H1 (cell line): ENCODE measurements at regions not wholly inside any gene's neighbourhood (a gene's known extent, or its start where the extent isn't known, plus 50 kb on each side); places are given as distances from the start of the nearest gene placed in this dataset.

Experiments
- CBX8 ChIP-seq: fragments of 300-800, 300-1000 bp; sonication (generic); IDR thresholded peaks from 2 replicates; pipeline ENCODE4 v1.7.1; 2016; ENCODE audit warnings: low read depth, low read length, borderline replicate concordance
- CTBP2 ChIP-seq: IDR thresholded peaks from 2 replicates; pipeline ENCODE4 v1.7.0; 2011; ENCODE audit warnings: borderline replicate concordance, mild to moderate bottlenecking, moderate library complexity, mixed read lengths, low read length; ENCODE audit not compliant: insufficient read depth, insufficient read length
- EP300 ChIP-seq, 2 experiments: IDR thresholded peaks; 1 replicate in 1 of 2; 2 replicates in 1 of 2; pipeline ENCODE4 v1.6.1; 2011 to 2012; ENCODE audit warnings: low read depth in 2 of 2, low read length in 2 of 2, mild to moderate bottlenecking in 2 of 2, borderline replicate concordance in 1 of 2, inconsistent platforms in 1 of 2, moderate library complexity in 1 of 2
- POLR2AphosphoS5 ChIP-seq: IDR thresholded peaks from 2 replicates; pipeline ENCODE4 v1.6.1; 2011; ENCODE audit warnings: low read depth, low read length
- POU5F1 ChIP-seq: IDR thresholded peaks from 2 replicates; pipeline ENCODE4 v1.6.1; 2011; ENCODE audit warnings: low read depth, mild to moderate bottlenecking, low read length, moderate library complexity
- SP1 ChIP-seq: IDR thresholded peaks from 2 replicates; pipeline ENCODE4 v1.6.1; 2011; ENCODE audit warnings: low read depth, low read length
- SRF ChIP-seq: IDR thresholded peaks from 2 replicates; pipeline ENCODE4 v1.6.1; 2011; ENCODE audit warnings: mild to moderate bottlenecking, low read depth, low read length, moderate library complexity
- TCF12 ChIP-seq: IDR thresholded peaks from 2 replicates; pipeline ENCODE4 v1.6.1; 2011; ENCODE audit warnings: low read depth, mild to moderate bottlenecking, low read length
- TF ChIP-seq, protein P1 (sequence below): fragments of 300-600 bp; sonication (generic); IDR thresholded peaks from 2 replicates; pipeline ENCODE4 v1.7.1; 2012; ENCODE audit warnings: low read length, moderate library complexity, mild to moderate bottlenecking, inconsistent platforms; ENCODE audit not compliant: insufficient replicate concordance
- TF ChIP-seq, protein P2 (sequence below): IDR thresholded peaks from 2 replicates; pipeline ENCODE4 v1.6.1; 2011; ENCODE audit warnings: low read depth, mild to moderate bottlenecking, low read length; ENCODE audit not compliant: insufficient read depth
- TF ChIP-seq, protein P3 (sequence below): IDR thresholded peaks from 2 replicates; pipeline ENCODE4 v1.6.1; 2011; ENCODE audit warnings: low read length, improper control_type of control experiment

DNA sequence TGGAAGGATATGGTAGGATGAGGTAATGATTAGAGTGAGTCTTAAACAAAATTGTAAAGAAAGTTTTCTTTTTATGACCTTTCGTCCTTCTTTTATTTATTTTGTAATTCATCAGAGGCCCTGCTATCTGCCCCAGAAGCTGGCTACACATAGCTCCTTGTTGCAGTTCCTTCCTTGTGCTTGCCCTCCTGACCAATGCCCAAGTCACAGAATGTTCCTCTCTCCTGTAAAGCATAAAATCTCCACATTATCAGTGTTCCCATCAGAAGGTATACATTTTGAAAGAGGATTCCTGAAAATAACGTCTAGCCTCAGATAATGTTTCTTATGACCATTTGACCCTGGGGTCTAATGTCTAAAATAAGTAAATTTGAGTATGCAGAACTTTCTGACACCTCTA, 78.3 kb downstream of the RND3 start (continued):
- TF ChIP-seq, protein P1, sequence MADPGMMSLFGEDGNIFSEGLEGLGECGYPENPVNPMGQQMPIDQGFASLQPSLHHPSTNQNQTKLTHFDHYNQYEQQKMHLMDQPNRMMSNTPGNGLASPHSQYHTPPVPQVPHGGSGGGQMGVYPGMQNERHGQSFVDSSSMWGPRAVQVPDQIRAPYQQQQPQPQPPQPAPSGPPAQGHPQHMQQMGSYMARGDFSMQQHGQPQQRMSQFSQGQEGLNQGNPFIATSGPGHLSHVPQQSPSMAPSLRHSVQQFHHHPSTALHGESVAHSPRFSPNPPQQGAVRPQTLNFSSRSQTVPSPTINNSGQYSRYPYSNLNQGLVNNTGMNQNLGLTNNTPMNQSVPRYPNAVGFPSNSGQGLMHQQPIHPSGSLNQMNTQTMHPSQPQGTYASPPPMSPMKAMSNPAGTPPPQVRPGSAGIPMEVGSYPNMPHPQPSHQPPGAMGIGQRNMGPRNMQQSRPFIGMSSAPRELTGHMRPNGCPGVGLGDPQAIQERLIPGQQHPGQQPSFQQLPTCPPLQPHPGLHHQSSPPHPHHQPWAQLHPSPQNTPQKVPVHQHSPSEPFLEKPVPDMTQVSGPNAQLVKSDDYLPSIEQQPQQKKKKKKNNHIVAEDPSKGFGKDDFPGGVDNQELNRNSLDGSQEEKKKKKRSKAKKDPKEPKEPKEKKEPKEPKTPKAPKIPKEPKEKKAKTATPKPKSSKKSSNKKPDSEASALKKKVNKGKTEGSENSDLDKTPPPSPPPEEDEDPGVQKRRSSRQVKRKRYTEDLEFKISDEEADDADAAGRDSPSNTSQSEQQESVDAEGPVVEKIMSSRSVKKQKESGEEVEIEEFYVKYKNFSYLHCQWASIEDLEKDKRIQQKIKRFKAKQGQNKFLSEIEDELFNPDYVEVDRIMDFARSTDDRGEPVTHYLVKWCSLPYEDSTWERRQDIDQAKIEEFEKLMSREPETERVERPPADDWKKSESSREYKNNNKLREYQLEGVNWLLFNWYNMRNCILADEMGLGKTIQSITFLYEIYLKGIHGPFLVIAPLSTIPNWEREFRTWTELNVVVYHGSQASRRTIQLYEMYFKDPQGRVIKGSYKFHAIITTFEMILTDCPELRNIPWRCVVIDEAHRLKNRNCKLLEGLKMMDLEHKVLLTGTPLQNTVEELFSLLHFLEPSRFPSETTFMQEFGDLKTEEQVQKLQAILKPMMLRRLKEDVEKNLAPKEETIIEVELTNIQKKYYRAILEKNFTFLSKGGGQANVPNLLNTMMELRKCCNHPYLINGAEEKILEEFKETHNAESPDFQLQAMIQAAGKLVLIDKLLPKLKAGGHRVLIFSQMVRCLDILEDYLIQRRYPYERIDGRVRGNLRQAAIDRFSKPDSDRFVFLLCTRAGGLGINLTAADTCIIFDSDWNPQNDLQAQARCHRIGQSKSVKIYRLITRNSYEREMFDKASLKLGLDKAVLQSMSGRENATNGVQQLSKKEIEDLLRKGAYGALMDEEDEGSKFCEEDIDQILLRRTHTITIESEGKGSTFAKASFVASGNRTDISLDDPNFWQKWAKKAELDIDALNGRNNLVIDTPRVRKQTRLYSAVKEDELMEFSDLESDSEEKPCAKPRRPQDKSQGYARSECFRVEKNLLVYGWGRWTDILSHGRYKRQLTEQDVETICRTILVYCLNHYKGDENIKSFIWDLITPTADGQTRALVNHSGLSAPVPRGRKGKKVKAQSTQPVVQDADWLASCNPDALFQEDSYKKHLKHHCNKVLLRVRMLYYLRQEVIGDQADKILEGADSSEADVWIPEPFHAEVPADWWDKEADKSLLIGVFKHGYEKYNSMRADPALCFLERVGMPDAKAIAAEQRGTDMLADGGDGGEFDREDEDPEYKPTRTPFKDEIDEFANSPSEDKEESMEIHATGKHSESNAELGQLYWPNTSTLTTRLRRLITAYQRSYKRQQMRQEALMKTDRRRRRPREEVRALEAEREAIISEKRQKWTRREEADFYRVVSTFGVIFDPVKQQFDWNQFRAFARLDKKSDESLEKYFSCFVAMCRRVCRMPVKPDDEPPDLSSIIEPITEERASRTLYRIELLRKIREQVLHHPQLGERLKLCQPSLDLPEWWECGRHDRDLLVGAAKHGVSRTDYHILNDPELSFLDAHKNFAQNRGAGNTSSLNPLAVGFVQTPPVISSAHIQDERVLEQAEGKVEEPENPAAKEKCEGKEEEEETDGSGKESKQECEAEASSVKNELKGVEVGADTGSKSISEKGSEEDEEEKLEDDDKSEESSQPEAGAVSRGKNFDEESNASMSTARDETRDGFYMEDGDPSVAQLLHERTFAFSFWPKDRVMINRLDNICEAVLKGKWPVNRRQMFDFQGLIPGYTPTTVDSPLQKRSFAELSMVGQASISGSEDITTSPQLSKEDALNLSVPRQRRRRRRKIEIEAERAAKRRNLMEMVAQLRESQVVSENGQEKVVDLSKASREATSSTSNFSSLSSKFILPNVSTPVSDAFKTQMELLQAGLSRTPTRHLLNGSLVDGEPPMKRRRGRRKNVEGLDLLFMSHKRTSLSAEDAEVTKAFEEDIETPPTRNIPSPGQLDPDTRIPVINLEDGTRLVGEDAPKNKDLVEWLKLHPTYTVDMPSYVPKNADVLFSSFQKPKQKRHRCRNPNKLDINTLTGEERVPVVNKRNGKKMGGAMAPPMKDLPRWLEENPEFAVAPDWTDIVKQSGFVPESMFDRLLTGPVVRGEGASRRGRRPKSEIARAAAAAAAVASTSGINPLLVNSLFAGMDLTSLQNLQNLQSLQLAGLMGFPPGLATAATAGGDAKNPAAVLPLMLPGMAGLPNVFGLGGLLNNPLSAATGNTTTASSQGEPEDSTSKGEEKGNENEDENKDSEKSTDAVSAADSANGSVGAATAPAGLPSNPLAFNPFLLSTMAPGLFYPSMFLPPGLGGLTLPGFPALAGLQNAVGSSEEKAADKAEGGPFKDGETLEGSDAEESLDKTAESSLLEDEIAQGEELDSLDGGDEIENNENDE = no peak
- TF ChIP-seq, protein P2, sequence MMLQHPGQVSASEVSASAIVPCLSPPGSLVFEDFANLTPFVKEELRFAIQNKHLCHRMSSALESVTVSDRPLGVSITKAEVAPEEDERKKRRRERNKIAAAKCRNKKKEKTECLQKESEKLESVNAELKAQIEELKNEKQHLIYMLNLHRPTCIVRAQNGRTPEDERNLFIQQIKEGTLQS = no peak
- TF ChIP-seq SP1 (no peak), EP300 (IDR thresholded peaks at IDR 0.05; ENCODE audit: borderline replicate concordance in 1 of 2, low read depth in 2 of 2, low read length in 2 of 2) (no peak), POLR2AphosphoS5 (no peak), CBX8 (no peak), TCF12 (no peak), CTBP2 (no peak), POU5F1 (no peak), SRF (no peak)
- TF ChIP-seq, protein P3, sequence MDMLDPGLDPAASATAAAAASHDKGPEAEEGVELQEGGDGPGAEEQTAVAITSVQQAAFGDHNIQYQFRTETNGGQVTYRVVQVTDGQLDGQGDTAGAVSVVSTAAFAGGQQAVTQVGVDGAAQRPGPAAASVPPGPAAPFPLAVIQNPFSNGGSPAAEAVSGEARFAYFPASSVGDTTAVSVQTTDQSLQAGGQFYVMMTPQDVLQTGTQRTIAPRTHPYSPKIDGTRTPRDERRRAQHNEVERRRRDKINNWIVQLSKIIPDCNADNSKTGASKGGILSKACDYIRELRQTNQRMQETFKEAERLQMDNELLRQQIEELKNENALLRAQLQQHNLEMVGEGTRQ = no peak
